ENCODE measurements at regions not wholly inside any gene's neighbourhood (a gene's known extent, or its start where the extent isn't known, plus 50 kb on each side); places are given as distances from the start of the nearest gene placed in this dataset.
"Not testable (repeated sequence)": the region's sequence is repeated elsewhere in the genome, so short reads cannot be mapped to it uniquely, and the experiment has no call there.

- no peak overlapping the region for H3K4me3 ChIP-seq (replicated peaks in 1 of 3)
- no peaks in the 10 kb centered on the region for H3K36me3 ChIP-seq
- no peak for DNase-seq
- no peaks in the 10 kb centered on the region for H3K4me1 ChIP-seq
- H3K27ac ChIP-seq, result no peak overlapping the region
- TF ChIP-seq POLR2A (IDR thresholded peaks at IDR 0.05), result no peak
- intact Hi-C loops (cut with DNase I), result no loop called here
- H3K27me3 ChIP-seq, result no peaks in the 10 kb centered on the region
- WGBS, 2 donors, result 59 to 78% methylated on average over 3 of the region's 3 CpGs
- no peaks in the 10 kb centered on the region for H3K9me3 ChIP-seq
These were observed 1460.8 kb downstream of the RAPGEF2 start for GRCh38 chr4:160563552-160564282.

DNA sequence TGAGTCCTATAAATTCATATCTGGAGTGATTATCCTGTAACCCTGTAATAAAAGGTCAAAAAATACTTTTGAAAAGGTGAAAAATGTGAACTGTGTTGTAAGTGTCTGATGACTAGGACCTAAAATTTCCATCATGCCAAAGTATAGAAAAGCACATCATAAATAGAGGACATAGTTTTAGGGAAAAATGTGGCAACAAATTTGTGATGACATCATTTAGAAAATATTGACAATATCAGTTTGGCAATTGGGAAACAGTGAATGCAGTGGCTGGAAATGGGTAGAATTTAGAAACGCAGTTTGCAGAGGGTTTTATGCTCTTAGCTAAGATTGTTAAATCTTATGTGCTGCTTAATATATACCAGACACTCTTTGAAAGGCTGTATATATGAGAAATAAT is 1464.8 kb downstream of the RAPGEF2 start:
- DNase-seq, result no peak

DNA sequence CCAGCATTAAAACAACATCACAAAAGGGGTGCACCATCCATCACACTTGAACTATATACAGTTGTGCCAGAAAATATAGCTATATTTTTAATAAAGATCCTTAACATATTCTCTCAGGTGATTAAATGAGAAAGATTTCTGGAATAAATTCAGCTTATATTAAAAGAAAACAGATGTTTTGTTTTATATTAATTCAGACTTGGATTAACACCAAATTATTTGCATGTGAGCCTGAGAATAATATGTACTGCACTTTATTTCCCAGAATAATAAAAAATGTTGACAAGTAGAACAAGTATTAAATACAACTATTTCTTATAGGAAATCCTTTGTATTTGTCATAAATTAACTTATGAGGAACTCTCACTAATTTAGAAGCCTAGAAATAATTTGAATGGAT is 1467.4 kb downstream of the RAPGEF2 start:
- no peak overlapping the region for H3K4me3 ChIP-seq (replicated peaks in 1 of 3)
- H3K27ac ChIP-seq, result no peak overlapping the region
- intact Hi-C loops (cut with DNase I), result no loop called here
- TF ChIP-seq, protein P1, sequence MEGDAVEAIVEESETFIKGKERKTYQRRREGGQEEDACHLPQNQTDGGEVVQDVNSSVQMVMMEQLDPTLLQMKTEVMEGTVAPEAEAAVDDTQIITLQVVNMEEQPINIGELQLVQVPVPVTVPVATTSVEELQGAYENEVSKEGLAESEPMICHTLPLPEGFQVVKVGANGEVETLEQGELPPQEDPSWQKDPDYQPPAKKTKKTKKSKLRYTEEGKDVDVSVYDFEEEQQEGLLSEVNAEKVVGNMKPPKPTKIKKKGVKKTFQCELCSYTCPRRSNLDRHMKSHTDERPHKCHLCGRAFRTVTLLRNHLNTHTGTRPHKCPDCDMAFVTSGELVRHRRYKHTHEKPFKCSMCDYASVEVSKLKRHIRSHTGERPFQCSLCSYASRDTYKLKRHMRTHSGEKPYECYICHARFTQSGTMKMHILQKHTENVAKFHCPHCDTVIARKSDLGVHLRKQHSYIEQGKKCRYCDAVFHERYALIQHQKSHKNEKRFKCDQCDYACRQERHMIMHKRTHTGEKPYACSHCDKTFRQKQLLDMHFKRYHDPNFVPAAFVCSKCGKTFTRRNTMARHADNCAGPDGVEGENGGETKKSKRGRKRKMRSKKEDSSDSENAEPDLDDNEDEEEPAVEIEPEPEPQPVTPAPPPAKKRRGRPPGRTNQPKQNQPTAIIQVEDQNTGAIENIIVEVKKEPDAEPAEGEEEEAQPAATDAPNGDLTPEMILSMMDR (IDR thresholded peaks at IDR 0.05), result no peak
- TF ChIP-seq POLR2A (IDR thresholded peaks at IDR 0.05), result no peak
- no peaks in the 10 kb centered on the region for H3K4me1 ChIP-seq
- H3K27me3 ChIP-seq, result no peaks in the 10 kb centered on the region
- no peaks in the 10 kb centered on the region for H3K36me3 ChIP-seq
- no peaks in the 10 kb centered on the region for H3K9me3 ChIP-seq
- no peak for DNase-seq

More for the DNA sequence above, 1464.8 kb downstream of the RAPGEF2 start:
- no peaks in the 10 kb centered on the region for H3K27me3 ChIP-seq
- 93 to 97% methylated on average over 1 of the region's 1 CpG for WGBS, 2 donors
- no peaks in the 10 kb centered on the region for H3K4me1 ChIP-seq
- intact Hi-C loops (cut with DNase I), result no loop called here
- H3K9me3 ChIP-seq, result no peaks in the 10 kb centered on the region
- H3K27ac ChIP-seq, result no peak overlapping the region
- no peak overlapping the region for H3K4me3 ChIP-seq (replicated peaks in 1 of 3)
- H3K36me3 ChIP-seq, result no peaks in the 10 kb centered on the region
- TF ChIP-seq POLR2A (IDR thresholded peaks at IDR 0.05), result no peak
- TF ChIP-seq, protein P1 (IDR thresholded peaks at IDR 0.05), result no peak

DNA sequence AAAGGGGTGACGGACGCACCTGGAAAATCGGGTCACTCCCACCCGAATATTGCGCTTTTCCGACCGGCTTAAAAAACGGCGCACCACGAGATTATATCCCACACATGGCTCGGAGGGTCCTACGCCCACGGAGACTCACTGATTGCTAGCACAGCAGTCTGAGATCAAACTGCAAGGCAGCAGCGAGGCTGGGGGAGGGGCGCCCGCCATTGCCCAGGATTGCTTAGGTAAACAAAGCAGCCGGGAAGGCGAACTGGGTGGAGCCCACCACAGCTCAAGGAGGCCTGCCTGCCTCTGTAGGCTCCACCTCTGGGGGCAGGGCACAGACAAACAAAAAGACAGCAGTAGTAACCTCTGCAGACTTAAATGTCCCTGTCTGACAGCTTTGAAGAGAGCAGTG is 1471.4 kb downstream of the RAPGEF2 start:
- H3K4me3 ChIP-seq (replicated peaks in 1 of 3); H3K9me3 ChIP-seq; H3K4me1 ChIP-seq; H3K27ac ChIP-seq; DNase-seq; H3K36me3 ChIP-seq; intact Hi-C loops (cut with DNase I); H3K27me3 ChIP-seq: not testable (repeated sequence)
- WGBS, 2 donors, result 86 to 91% methylated on average over 18 of the region's 18 CpGs

- Histone ChIP-seq H3K9me3 (no peaks in the 10 kb centered on the region), H3K27me3 (no peaks in the 10 kb centered on the region), H3K36me3 (no peaks in the 10 kb centered on the region), H3K4me1 (no peaks in the 10 kb centered on the region), H3K27ac (no peak overlapping the region), H3K4me3 (replicated peaks in 1 of 3) (no peak overlapping the region)
- intact Hi-C loops (cut with DNase I), result no loop called here
- DNase-seq, result no peak
- TF ChIP-seq, protein P1 (IDR thresholded peaks at IDR 0.05), result no peak
- WGBS, 2 donors, result 93 to 97% methylated on average over 1 of the region's 1 CpG
These were observed 1477.7 kb downstream of the RAPGEF2 start for GRCh38 chr4:160580581-160580980.

DNA sequence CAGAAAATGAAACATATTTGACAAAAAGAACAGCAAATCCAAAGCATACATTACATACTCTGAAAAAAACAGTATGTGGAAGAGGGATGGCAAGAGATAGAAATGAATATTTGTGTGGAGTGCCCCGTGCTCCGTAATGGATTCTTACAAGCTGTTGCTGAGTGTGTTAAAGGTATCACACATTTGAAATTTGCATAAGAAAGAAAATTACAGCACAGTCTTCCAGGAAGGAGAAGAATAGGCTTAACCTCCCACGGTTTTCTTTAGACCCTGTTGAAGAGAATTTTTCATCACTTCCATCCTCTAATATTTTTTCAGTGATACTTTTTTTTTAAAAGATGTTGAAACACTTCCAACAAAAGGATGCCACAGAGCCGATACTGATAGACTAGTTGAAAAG is 1489.4 kb downstream of the RAPGEF2 start:
- Histone ChIP-seq H3K9me3 (no peaks in the 10 kb centered on the region), H3K36me3 (no peaks in the 10 kb centered on the region), H3K4me1 (no peaks in the 10 kb centered on the region), H3K27me3 (no peaks in the 10 kb centered on the region), H3K27ac (no peak overlapping the region), H3K4me3 (replicated peaks in 1 of 3) (no peak overlapping the region)
- WGBS, 2 donors, result 59 to 63% methylated on average over 4 of the region's 4 CpGs
- DNase-seq, result no peak
- TF ChIP-seq, protein P1 (IDR thresholded peaks at IDR 0.05), result no peak
- no peak for TF ChIP-seq POLR2A (IDR thresholded peaks at IDR 0.05)
- intact Hi-C loops (cut with DNase I), result no loop called here
